GM12864 (cell line): ENCODE measurements at regions not wholly inside any gene's neighbourhood (a gene's known extent, or its start where the extent isn't known, plus 50 kb on each side); places are given as distances from the start of the nearest gene placed in this dataset.
A peak's percentile ranks its signal among the peaks of the same experiment; 100 is the strongest.

Source experiments
- DNase-seq: peaks from one replicate; pipeline ENCODE4 v3.0.0-alpha.2; 2011; ENCODE audit warnings: low read depth
- H3K4me3 ChIP-seq: 2 replicates; pipeline ENCODE4 v1.5.1; 2011; ENCODE audit warnings: mild to moderate bottlenecking, low read depth, low read length, control low read depth
- CTCF ChIP-seq: IDR thresholded peaks from 2 replicates; pipeline ENCODE4 v1.5.1; 2011; ENCODE audit warnings: low read depth, mild to moderate bottlenecking, moderate library complexity, low read length, control low read depth, inconsistent platforms; ENCODE audit errors: missing control alignments

GRCh38 chr6:106750142-106750918, 121.0 kb downstream of the QRSL1 start:
- TF ChIP-seq CTCF, result no peak
- H3K4me3 ChIP-seq, result no peak overlapping the region
- no peak for DNase-seq

- no peak for DNase-seq
- no peak for TF ChIP-seq CTCF
- no peak overlapping the region for H3K4me3 ChIP-seq
Measured at GRCh38 chr6:106749609-106750008, 120.2 kb downstream of the QRSL1 start.

- peak; percentile 41 for TF ChIP-seq CTCF
- no peak for DNase-seq
Measured at GRCh38 chr6:106748547-106749207, 119.3 kb downstream of the QRSL1 start.

GRCh38 chr6:106747139-106747538, 117.8 kb downstream of the QRSL1 start:
- no peak for DNase-seq
- no peak for TF ChIP-seq CTCF
- no peak overlapping the region for H3K4me3 ChIP-seq

More at GRCh38 chr6:106748547-106749207, 119.3 kb downstream of the QRSL1 start:
- no peak overlapping the region for H3K4me3 ChIP-seq

- H3K4me3 ChIP-seq, result no peak overlapping the region
- DNase-seq, result no peak
Measured at GRCh38 chr6:106746652-106747051, 117.3 kb downstream of the QRSL1 start.

GRCh38 chr6:106745824-106746582, 116.6 kb downstream of the QRSL1 start:
- no peak for DNase-seq
- no peak overlapping the region for H3K4me3 ChIP-seq

More at GRCh38 chr6:106746652-106747051, 117.3 kb downstream of the QRSL1 start:
- no peak for TF ChIP-seq CTCF

More at GRCh38 chr6:106745824-106746582, 116.6 kb downstream of the QRSL1 start:
- no peak for TF ChIP-seq CTCF
